ENCODE measurements at regions not wholly inside any gene's neighbourhood (a gene's known extent, or its start where the extent isn't known, plus 50 kb on each side); places are given as distances from the start of the nearest gene placed in this dataset.

GRCh38 chr22:48410536-48410935, 1417.1 kb downstream of the BRD1 start:
- no peak overlapping the region for H3K27ac ChIP-seq
- H3K27me3 ChIP-seq, result peaks cover 0 to 18% (median 0%) of the 10 kb centered on the region in 4 donors
- H3K36me3 ChIP-seq, result no peaks in the 10 kb centered on the region
- no peak overlapping the region for H3K4me3 ChIP-seq
- DNase-seq, result no peak
- H3K4me1 ChIP-seq, result no peaks in the 10 kb centered on the region
- intact Hi-C loops (cut with DNase I), result no loop called here
- no peaks in the 10 kb centered on the region for H3K9me3 ChIP-seq
- 66 to 98% methylated on average over 4 to 5 of the region's 5 CpGs for WGBS, 2 donors
- TF ChIP-seq POLR2A (IDR thresholded peaks at IDR 0.05), result no peak
- TF ChIP-seq, protein P1, sequence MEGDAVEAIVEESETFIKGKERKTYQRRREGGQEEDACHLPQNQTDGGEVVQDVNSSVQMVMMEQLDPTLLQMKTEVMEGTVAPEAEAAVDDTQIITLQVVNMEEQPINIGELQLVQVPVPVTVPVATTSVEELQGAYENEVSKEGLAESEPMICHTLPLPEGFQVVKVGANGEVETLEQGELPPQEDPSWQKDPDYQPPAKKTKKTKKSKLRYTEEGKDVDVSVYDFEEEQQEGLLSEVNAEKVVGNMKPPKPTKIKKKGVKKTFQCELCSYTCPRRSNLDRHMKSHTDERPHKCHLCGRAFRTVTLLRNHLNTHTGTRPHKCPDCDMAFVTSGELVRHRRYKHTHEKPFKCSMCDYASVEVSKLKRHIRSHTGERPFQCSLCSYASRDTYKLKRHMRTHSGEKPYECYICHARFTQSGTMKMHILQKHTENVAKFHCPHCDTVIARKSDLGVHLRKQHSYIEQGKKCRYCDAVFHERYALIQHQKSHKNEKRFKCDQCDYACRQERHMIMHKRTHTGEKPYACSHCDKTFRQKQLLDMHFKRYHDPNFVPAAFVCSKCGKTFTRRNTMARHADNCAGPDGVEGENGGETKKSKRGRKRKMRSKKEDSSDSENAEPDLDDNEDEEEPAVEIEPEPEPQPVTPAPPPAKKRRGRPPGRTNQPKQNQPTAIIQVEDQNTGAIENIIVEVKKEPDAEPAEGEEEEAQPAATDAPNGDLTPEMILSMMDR (IDR thresholded peaks at IDR 0.05), result no peak

GRCh38 chr22:48407256-48407955, 1420.3 kb downstream of the BRD1 start:
- intact Hi-C loops (cut with DNase I), result no loop called here
- Histone ChIP-seq H3K36me3 (no peaks in the 10 kb centered on the region), H3K4me3 (no peak overlapping the region), H3K27me3 (peaks cover 0 to 12% (median 0%) of the 10 kb centered on the region in 4 donors), H3K9me3 (no peaks in the 10 kb centered on the region), H3K4me1 (no peaks in the 10 kb centered on the region), H3K27ac (no peak overlapping the region)
- WGBS, 2 donors, result 71% methylated on average over 8 of the region's 8 CpGs
- DNase-seq, result no peak
- no peak for TF ChIP-seq POLR2A (IDR thresholded peaks at IDR 0.05)
- TF ChIP-seq, protein P1 (IDR thresholded peaks at IDR 0.05), result no peak

GRCh38 chr22:48406161-48406560, 1421.5 kb downstream of the BRD1 start:
- peaks cover 0 to 4% (median 0%) of the 10 kb centered on the region in 4 donors for H3K27me3 ChIP-seq
- no peak for DNase-seq
- H3K36me3 ChIP-seq, result no peaks in the 10 kb centered on the region
- H3K4me1 ChIP-seq, result no peaks in the 10 kb centered on the region
- H3K27ac ChIP-seq, result no peak overlapping the region
- intact Hi-C loops (cut with DNase I), result no loop called here
- no peak overlapping the region for H3K4me3 ChIP-seq
- WGBS, 2 donors, result 78 to 83% methylated on average over 4 of the region's 4 CpGs
- TF ChIP-seq POLR2A (IDR thresholded peaks at IDR 0.05), result no peak
- TF ChIP-seq, protein P1 (IDR thresholded peaks at IDR 0.05), result no peak
- no peaks in the 10 kb centered on the region for H3K9me3 ChIP-seq

DNA sequence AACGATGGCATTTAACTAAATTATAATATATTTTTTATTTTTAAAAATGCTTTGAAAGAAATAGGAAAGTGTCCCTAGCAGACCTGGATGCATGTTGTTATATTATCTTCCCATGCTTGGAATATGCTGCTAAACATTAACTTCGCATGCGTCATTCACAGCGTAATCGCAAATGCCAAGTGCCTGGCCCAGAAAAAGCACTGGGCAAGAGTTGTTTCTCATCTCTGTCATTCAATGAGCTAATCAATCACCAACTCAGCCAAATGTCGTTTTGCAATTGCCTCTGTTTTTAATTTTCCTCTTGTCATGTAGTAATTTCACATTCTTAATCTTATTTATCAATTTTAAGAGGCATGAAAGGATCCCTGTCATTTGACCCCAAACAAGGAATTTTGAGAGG, 1421.9 kb downstream of the BRD1 start:
- Histone ChIP-seq H3K4me1 (no peaks in the 10 kb centered on the region), H3K4me3 (no peak overlapping the region), H3K27ac (no peak overlapping the region), H3K36me3 (no peaks in the 10 kb centered on the region), H3K27me3 (peaks cover 0 to under 1% (median 0%) of the 10 kb centered on the region in 4 donors), H3K9me3 (no peaks in the 10 kb centered on the region)
- no peak for DNase-seq
- WGBS, 2 donors, result 57 to 70% methylated on average over 6 of the region's 6 CpGs
- TF ChIP-seq, protein P1 (IDR thresholded peaks at IDR 0.05), result no peak
- no peak for TF ChIP-seq POLR2A (IDR thresholded peaks at IDR 0.05)
- intact Hi-C loops (cut with DNase I), result no loop called here

DNA sequence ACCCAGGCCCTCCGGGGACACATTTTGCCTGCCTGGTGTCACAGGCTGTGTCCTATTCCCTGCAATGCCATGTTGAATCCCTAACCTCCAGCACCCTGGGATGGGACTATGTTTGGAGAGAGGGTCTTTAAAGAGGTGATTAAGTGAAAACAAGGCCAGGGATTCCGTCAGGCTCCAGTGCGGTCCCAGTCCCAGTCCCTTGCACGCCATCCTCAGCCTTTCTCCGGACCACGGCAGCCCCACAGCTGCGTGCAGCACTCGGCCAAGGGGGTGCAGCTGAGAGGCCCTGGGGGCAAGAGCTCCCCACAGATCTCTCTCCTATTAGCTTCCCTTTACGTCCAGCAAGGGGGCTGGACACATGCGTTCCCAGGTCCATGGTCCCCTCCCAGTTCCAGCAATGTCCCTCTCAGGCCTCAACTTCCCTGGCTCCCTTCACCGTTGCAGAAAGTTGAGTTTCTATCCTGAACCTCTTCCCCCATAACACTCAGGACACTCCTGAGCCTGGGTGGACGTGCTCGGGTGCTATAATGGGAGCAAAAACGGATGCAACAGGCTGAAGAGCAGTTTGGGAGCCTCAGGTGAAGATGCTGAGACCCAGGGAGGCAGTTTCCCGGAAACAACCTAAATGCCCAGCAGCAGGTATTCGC, 1422.7 kb downstream of the BRD1 start:
- no peaks in the 10 kb centered on the region for H3K9me3 ChIP-seq
- no peak overlapping the region for H3K27ac ChIP-seq
- H3K27me3 ChIP-seq, result no peaks in the 10 kb centered on the region
- H3K36me3 ChIP-seq, result no peaks in the 10 kb centered on the region
- H3K4me1 ChIP-seq, result no peaks in the 10 kb centered on the region
- 76 to 77% methylated on average over 11 to 16 of the region's 16 CpGs for WGBS, 2 donors
- intact Hi-C loops (cut with DNase I), result no loop called here
- TF ChIP-seq, protein P1 (IDR thresholded peaks at IDR 0.05), result no peak
- TF ChIP-seq POLR2A (IDR thresholded peaks at IDR 0.05), result no peak
- DNase-seq, result no peak
- no peak overlapping the region for H3K4me3 ChIP-seq

Data from esophagus squamous epithelium (tissue), 5 donors.